HG03039 (cell line): ENCODE measurements at regions not wholly inside any gene's neighbourhood (a gene's known extent, or its start where the extent isn't known, plus 50 kb on each side); places are given as distances from the start of the nearest gene placed in this dataset.
"Not testable (repeated sequence)": the region's sequence is repeated elsewhere in the genome, so short reads cannot be mapped to it uniquely, and the experiment has no call there.

Experiments
- ATAC-seq: cut with Tn5 transposase; IDR thresholded peaks from one replicate; pipeline ENCODE4 v1.9.1; 2021; ENCODE audit warnings: mild to moderate bottlenecking, moderate library complexity; ENCODE audit not compliant: unreplicated experiment

DNA sequence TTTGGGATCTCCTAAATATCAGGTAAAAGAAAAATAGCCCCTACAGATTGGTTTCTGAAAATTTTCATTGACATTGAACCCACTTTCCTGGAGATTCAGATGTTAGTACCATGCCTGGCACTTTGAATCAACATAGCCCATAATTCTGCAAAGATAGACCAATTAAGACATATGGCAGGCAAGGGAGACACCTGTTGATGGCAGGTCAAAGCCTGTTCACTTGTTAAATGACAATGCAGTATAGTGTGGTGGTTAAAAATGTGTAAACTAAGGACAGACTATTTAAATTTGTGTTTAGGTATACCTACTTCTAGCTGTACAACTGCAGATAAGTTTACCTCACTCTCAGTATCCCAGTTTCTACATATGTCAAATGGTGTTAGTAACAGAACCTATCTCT is 178.1 kb upstream of the MMADHC start:
- no peak for ATAC-seq

DNA sequence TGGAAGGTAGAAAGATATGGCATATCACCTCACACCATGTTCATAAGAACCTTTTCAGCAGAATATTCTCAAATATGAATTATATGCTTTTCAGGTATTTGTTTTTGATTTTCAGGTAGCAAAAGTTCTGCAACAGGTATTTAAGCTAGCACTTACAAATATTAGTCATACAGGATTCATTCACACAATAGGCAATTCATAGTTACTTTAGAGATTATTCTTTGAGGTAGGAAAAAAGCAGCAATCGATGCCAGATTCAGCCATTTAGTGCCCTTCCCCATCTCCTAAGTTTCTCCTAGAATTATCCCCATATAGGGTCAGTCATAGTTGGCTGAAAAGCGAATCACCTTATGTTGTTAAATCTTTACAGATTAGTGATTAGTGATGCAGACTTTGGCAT is 177.4 kb upstream of the MMADHC start:
- ATAC-seq: no peak

GRCh38 chr2:149763358-149763757 is 175.8 kb upstream of the MMADHC start:
- ATAC-seq: no peak

- no peak for ATAC-seq
Observed at GRCh38 chr2:149761611-149762010, 174.0 kb upstream of the MMADHC start.

GRCh38 chr2:149759382-149759781 is 171.8 kb upstream of the MMADHC start:
- not testable (repeated sequence) for ATAC-seq

DNA sequence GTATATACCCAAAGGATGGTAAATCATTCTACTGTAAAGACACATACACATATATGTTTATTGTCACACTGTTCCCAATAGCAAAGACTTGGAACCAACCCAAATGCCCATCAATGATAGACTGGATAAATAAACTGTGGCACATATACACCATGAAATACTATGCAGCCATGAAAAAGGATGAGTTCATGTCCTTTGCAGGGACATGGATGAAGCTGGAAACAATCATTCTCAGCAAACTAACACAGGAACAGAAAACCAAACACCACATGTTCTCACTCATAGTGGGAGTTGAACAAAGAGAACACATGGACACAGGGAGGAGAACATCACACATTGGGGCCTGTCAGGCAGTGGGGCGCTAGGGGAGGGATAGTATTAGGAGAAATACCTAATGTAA is 167.1 kb upstream of the MMADHC start:
- ATAC-seq: not testable (repeated sequence)

DNA sequence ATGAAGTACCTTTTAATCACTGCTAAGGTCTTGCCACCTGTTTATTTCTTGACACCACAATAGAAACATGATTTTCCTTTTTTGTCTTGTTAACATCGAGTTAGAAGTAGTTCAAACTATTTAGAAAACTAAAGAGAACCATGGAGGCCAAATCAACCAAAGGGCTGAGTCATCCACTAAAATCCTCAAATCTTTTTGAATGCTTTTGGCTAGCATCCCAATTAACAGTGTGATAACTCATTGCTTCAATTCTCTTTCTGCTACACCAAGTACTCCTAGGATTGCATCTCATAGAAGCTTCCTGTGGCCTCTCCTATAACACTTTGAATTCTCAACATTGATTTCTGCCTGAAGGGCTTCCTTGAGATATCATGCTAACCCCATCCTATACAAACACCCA is 159.9 kb upstream of the MMADHC start:
- no peak for ATAC-seq

DNA sequence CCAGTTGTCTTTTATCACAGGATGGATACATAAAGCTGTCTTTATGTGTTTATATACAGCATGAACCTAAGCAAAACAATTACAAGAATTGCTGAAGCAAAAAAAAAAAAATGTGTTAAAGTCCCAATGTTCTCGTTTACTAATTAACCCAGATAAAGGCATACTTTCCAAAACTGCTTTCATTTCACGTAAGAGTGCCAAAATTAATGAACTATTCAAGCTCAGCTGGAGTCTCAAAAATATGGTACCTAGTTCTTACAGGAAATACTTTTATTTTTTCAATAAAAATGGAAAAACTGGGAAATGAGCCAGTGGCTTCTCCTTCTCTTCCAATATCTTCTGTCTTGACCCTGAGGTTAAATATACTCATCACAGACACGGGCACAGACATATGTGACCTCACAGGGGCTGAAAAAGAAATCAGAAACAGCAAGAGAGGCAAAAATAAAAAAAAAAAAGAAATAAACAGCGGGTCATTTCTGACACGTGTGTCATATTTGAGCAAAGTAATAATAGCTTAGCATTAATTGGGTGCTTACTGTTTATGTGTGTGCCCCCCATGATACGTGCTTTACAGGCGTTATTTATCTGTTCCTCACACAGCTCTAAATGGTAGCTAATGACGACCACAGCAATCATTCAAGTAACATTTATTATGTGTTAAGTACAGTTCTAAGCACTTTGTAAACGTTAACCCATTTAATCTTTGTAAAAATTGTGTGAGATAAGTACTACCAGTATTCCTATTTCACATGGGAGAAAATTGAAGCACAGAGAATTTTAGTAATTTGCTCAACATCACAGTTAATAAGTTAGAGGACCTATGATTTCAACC is 158.0 kb upstream of the MMADHC start:
- no peak for ATAC-seq

DNA sequence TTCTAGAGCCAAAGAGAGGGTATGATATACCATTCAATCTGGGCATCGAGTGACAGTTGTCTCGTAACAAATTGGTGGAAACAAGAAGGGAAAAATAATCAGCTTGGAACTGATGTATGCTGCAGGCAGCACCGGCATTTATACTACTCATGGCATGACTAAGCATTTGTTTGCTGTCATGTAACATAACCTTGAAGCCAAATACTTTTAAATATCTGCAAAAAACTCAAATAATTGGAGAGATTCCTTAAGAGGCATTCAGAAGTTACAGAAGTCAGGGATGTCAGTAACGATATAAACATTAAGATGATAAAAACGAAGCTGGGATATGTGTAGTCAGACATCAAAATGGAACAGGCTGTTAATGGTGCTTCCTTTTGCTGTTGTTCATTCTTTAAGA is 157.3 kb upstream of the MMADHC start:
- no peak for ATAC-seq

DNA sequence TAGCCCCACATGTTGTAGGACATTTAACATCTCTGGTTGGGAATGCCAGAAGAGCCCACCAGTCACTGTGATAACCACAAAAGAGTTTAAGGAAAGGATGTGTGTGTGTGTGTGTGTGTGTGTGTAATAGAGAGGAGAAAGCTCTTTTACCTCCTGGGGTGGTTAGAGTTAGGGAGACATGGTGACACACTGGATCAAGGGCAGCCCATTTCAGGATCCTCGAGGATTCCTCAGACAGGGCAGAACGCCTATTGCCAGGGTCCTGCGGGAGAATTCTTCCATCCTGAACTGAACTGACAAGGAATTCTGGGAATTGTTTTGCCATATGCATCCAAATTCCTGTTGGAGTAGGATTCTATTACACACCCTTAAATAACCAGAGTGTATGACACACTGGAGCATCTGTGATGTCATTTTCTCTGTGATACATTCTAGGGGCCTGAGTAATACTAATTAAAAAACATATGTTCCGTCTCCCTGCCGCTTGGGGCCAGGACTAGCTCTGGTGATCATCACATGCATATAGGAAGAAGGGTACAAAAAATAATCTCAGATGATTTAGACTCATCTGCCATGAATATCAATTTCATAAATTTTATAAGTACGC is 156.4 kb upstream of the MMADHC start:
- ATAC-seq: no peak

DNA sequence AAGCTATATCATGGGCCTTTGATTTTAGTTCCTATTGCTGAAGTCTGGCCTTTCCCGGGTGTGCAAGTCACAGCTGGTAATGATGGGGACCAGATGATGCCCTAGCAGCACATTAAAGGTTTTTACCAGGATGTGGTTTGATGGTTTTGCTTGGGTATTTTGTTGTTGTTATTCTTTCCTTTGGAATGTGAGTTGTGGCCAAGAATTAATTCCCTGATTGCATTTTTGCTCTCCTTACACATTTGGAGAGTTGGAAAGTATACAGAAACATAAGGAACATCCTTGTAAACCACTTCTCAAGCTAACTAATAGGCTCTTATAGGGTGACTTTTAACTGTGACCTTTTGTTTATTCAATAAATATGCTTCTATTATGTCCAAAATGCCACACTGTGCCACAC is 154.1 kb upstream of the MMADHC start:
- ATAC-seq: no peak

DNA sequence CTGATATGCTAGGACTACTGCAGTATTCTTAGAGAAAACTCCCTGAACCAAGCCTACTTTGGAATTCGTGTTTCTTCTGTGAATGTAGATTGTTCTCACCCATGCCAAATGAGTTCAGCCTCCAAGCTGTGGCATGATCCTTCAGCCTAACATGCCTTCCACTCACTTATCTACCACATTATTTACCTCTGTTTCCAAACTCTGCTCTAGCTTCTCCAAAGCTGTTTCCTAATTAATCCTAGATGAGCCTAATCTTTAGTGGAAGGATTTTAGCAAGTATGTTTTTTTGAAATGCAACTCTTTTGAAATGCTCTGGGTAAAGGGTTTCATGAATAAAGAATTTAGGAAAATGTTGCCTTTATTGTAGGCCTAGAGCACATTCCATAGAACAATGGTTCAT is 152.9 kb upstream of the MMADHC start:
- no peak for ATAC-seq

DNA sequence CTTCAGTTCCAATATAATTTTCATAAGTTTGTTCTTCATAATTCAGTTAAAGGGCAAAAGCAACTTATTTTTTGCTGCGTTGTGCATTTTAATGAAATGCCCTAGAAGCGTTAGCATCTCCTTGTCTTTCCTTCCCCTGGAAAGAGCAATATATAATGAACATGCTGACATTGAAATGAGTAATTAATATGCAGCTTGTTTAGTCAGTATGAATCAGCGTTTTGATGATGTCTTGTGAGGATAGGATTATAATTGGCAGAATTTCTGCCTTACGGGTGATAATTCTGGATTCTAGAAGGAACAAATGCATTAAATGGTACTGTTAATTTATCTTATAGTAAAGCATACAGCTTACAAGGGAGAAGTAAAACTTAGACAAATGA is 152.3 kb upstream of the MMADHC start:
- ATAC-seq: no peak

DNA sequence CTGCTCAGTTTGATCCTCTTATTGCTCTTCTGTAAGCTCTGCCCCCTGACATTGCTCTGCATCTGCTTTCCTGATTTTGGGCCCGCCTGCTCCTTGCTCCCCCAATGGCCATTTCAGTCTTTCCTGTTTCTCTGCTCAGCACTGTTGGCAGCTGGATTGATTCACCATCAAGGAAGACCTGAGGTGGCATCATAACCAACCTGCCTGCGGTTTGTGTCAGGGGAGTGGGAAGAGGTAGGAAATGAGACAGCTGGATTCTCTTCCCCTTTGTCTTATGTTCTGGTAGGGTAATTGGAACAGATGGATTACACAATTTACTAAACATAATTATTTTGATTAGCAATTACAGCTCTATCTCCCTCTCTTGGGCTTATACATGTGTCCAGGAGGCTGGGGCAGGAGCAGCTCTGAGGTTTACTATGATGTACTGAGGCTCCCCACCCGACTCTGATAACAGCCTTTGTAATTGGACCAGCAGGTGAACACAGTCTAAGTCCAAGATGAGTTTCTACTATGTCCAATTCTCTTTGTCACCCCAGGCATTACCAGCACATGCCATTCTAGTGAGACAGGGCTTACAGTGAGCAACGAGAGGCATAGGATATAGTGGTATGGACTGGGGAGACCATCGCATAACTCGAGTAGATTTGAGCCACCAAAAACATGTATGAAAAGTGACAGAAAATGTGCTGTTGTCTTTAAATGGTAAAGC is 151.8 kb upstream of the MMADHC start:
- ATAC-seq: no peak

- no peak for ATAC-seq
Observed at GRCh38 chr2:149738767-149739166, 151.2 kb upstream of the MMADHC start.

GRCh38 chr2:149737896-149738295 is 150.3 kb upstream of the MMADHC start:
- no peak for ATAC-seq

GRCh38 chr2:149735237-149735958 is 147.8 kb upstream of the MMADHC start:
- ATAC-seq: no peak

DNA sequence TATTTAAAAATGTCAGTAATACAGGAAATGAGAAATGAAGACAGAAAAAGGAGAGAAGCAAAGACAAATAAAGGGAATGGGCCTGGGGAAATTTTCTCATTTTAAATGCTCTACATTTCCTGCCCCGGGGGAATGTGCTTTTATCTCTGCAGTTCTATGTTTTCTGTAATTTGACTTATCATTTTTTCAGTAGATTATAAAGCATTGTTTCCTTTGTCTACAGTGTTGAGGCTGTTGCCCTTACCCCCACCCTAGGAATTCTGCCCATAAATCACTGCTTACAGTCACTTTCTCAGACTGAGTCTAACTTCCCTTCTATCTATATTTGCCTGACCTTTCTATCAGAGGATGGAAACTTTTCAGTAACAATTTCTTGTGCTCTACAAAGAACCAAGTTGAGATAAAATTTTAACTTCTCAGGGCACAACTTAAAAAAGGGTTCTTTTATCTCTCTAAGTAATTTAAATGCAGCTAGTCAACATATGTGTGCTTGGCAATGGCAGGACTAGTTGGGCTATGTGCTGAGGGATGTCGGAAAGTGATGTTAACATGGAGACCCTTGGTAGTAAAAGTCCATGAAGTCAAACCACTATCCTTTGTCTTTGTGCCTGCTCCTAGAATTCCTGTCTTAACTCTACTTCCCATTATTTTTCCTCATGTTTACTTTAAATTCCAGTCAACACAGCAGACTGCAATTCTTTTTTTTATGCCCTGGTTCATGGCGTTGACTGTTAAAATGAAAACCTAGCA is 146.5 kb upstream of the MMADHC start:
- no peak for ATAC-seq

DNA sequence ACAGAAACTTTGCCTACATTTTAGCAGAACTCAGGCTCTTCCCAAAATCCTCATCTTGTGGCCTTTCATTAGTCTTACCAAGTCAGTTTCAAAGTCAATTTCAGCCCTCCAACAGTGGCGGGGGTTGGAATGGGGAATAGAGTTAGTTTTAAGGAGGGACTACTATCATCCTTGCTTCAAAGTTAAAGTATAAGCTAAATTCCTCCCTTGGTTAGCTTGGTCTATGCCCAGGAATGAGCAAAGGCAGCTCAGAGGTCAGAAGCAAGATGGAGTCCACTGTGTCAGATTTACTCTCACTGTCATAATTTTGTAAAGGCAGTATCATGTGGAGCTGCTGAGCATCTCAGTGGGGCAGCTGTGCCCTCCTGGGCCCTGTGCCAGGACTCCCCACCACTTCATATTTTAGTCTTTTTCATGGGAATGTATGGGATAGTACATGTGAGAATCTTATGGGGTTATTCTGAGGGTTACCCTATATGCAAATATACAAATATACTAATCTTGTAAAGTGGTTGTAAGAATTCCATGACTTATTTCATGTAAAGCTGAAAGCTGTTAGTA is 145.2 kb upstream of the MMADHC start:
- no peak for ATAC-seq

DNA sequence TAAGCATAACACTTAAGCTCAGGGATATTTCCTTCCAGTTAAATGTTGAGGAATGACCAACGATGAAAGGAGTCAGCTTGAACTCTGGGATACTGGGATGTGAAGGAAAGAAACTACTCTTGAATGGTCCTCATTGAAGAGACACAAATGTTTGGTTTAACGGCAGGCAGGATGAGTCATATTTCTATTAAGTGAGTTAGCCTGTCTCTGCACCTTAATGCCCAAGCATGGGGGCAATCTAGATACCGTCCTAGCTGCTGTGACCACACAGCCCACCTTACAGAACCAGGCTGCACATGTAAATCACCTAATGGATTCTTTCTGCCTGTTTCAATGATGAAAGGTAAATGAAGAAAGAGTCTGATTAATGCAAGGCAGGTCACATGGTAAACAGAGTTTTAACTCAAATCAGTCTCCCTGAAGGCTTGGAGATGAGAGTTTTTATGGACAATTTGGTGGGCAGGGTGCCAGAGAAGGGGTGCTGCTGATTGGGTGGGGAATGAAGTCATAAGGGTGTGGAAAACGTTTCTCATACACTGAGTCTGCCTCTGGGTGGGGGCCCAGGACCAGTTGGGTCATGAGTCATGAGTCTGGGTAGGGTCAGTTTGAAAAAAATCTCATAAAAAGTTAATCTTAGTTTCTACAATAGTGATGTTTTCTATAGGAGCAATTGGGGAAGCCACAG is 144.6 kb upstream of the MMADHC start:
- ATAC-seq: no peak
